PC-9 (cell line): ENCODE measurements at regions not wholly inside any gene's neighbourhood (a gene's known extent, or its start where the extent isn't known, plus 50 kb on each side); places are given as distances from the start of the nearest gene placed in this dataset.

Experiments used
- BruUV-seq: library from RNA; stranded (reverse); fragments of 400-500 nt; replicated peaks from 2 replicates; lab custom pipeline; 2021; lab: Mats Ljungman, UMichigan
- CTCF ChIA-PET: fragments of 300-600 bp; sonication (Branson Sonifier 250); formaldehyde crosslinking; loops from one replicate; lab custom pipeline; 2022; ENCODE audit warnings: antibody characterized with exemption; lab: Charles Lee
- POLR2A ChIA-PET: fragments of 300-600 bp; sonication (Branson Sonifier 250); formaldehyde crosslinking; loops from one replicate; lab custom pipeline; 2022; ENCODE audit warnings: antibody characterized with exemption; ENCODE audit not compliant: unreplicated experiment; lab: Charles Lee
- DNase-seq, 2 experiments: peaks; one replicate each; pipeline versions ENCODE4 v3.0.0 to v3.0.0-alpha.2; 2015 to 2022; ENCODE audit warnings: mixed read lengths in 1 of 2
- H2AFZ ChIP-seq: fragments of 200-600 bp; sonication (generic); 2 replicates; pipeline ENCODE4 v1.8.1; 2017; ENCODE audit warnings: antibody characterized with exemption
- H3F3A ChIP-seq: fragments of 200-600 bp; sonication (generic); 2 replicates; pipeline ENCODE4 v1.8.1; 2017; ENCODE audit warnings: antibody characterized with exemption, mild to moderate bottlenecking, low read depth; ENCODE audit not compliant: insufficient read depth
- H3K27ac ChIP-seq: fragments of 200-600 bp; sonication (generic); 2 replicates; pipeline ENCODE4 v1.6.1; 2016; ENCODE audit warnings: mixed run types
- H3K27me3 ChIP-seq: fragments of 200-600 bp; sonication (generic); 2 replicates; pipeline ENCODE4 v1.6.1; 2016; ENCODE audit warnings: low read depth, mixed run types; ENCODE audit not compliant: insufficient read depth
- H3K36me3 ChIP-seq: fragments of 200-600 bp; sonication (generic); 2 replicates; pipeline ENCODE4 v1.6.1; 2016; ENCODE audit warnings: low read depth, mixed run types
- H3K4me1 ChIP-seq: fragments of 200-600 bp; sonication (generic); replicated peaks from 2 replicates; pipeline ENCODE4 v1.6.1; 2016; ENCODE audit warnings: mixed run types; ENCODE audit not compliant: insufficient read depth
- H3K4me2 ChIP-seq: fragments of 200-600 bp; sonication (generic); 2 replicates; pipeline ENCODE4 v1.6.1; 2017; ENCODE audit warnings: mixed run types
- H3K4me3 ChIP-seq: fragments of 200-600 bp; sonication (generic); 2 replicates; pipeline ENCODE4 v1.6.1; 2016; ENCODE audit warnings: mixed run types
- H3K79me2 ChIP-seq: fragments of 200-600 bp; sonication (generic); 2 replicates; pipeline ENCODE4 v1.6.1; 2017; ENCODE audit warnings: low read depth, mixed run types
- H3K9me2 ChIP-seq: fragments of 200-600 bp; sonication (generic); 2 replicates; pipeline ENCODE4 v1.8.1; 2017; ENCODE audit warnings: mild to moderate bottlenecking; ENCODE audit not compliant: insufficient read depth
- H3K9me3 ChIP-seq: fragments of 200-600 bp; sonication (generic); 2 replicates; pipeline ENCODE4 v1.8.1; 2016; ENCODE audit warnings: low read depth; ENCODE audit not compliant: insufficient read depth
- H4K20me1 ChIP-seq: fragments of 200-600 bp; sonication (generic); 2 replicates; pipeline ENCODE4 v1.8.1; 2017; ENCODE audit not compliant: insufficient read depth
- CTCF ChIP-seq: fragments of 200-600 bp; sonication (generic); conservative IDR thresholded peaks from 2 replicates; pipeline ENCODE4 v1.6.1; 2017; ENCODE audit warnings: mixed run types, antibody characterized with exemption, mild to moderate bottlenecking, moderate library complexity
- EZH2 ChIP-seq: fragments of 200-600 bp; sonication (generic); IDR thresholded peaks from 2 replicates; pipeline ENCODE4 v1.8.0; 2017; ENCODE audit warnings: antibody characterized with exemption, low read depth
- intact Hi-C: fragments of 100-400 bp; cut with micrococcal nuclease; formaldehyde crosslinking; loops from one replicate; pipeline ENCODE4 v1.10.0; 2022; ENCODE audit not compliant: unreplicated experiment

GRCh38 chr5:5711112-5711511, 288.6 kb downstream of the ICE1 start:
- H3K4me1 ChIP-seq: no peaks in the 10 kb centered on the region
- no peaks in the 10 kb centered on the region for H3K9me3 ChIP-seq
- H3K4me2 ChIP-seq: no peak overlapping the region
- no peaks in the 10 kb centered on the region for H3K9me2 ChIP-seq
- no peaks in the 10 kb centered on the region for H3F3A ChIP-seq
- no peak for TF ChIP-seq EZH2
- TF ChIP-seq CTCF: no peak
- H3K79me2 ChIP-seq: no peaks in the 10 kb centered on the region
- peaks cover 18% of the 10 kb centered on the region; the same call in 1 of the 2 replicates for H3K27me3 ChIP-seq
- ChIA-PET CTCF (no interaction called here), POLR2A (no interaction called here)
- H3K4me3 ChIP-seq: no peak overlapping the region
- no peak overlapping the region for H2AFZ ChIP-seq
- intact Hi-C loops: no loop called here
- no peak overlapping the region for H3K27ac ChIP-seq
- BruUV-seq: no TSS peak
- no peaks in the 10 kb centered on the region for H4K20me1 ChIP-seq
- DNase-seq: no peak
- H3K36me3 ChIP-seq: no peaks in the 10 kb centered on the region

- Histone ChIP-seq H3K36me3 (no peaks in the 10 kb centered on the region), H3K4me1 (no peaks in the 10 kb centered on the region), H3K9me3 (no peaks in the 10 kb centered on the region), H4K20me1 (no peaks in the 10 kb centered on the region), H2AFZ (no peak overlapping the region), H3K9me2 (no peaks in the 10 kb centered on the region), H3K27ac (no peak overlapping the region), H3K4me3 (no peak overlapping the region), H3K4me2 (no peak overlapping the region), H3F3A (no peaks in the 10 kb centered on the region), H3K27me3 (peaks cover 18% of the 10 kb centered on the region; the same call in 1 of the 2 replicates), H3K79me2 (no peaks in the 10 kb centered on the region)
- no peak for TF ChIP-seq EZH2
- no peak for TF ChIP-seq CTCF
- BruUV-seq: no TSS peak
- ChIA-PET CTCF (no interaction called here), POLR2A (interaction anchor here (0.6 kb wide), 1 partner anchor 12 kb away, joined by 6 read pairs; no protein-coding TSS in a partner anchor)
- intact Hi-C loops: no loop called here
- DNase-seq: no peak
Observed at GRCh38 chr5:5710471-5710870, 288.0 kb downstream of the ICE1 start.

- CTCF ChIA-PET: no interaction called here
- TF ChIP-seq CTCF (no peak), EZH2 (no peak)
- no peak for DNase-seq
- Histone ChIP-seq H3K9me2 (no peaks in the 10 kb centered on the region), H3K9me3 (no peaks in the 10 kb centered on the region), H3K4me3 (no peak overlapping the region), H3K36me3 (no peaks in the 10 kb centered on the region), H3K4me2 (no peak overlapping the region), H3K4me1 (no peaks in the 10 kb centered on the region), H4K20me1 (no peaks in the 10 kb centered on the region), H3K27me3 (peaks cover 5% of the 10 kb centered on the region; the same call in 1 of the 2 replicates), H3F3A (no peaks in the 10 kb centered on the region), H3K27ac (no peak overlapping the region), H3K79me2 (no peaks in the 10 kb centered on the region), H2AFZ (no peak overlapping the region)
- POLR2A ChIA-PET: interaction anchor here (0.7 to 0.8 kb wide), 2 partner anchors 233 to 348 kb away, joined by 3 to 13 read pairs; no protein-coding TSS in a partner anchor
- intact Hi-C loops: no loop called here
- no TSS peak for BruUV-seq
Observed at GRCh38 chr5:5708367-5708919, 286.0 kb downstream of the ICE1 start.
